K562 (cell line): ENCODE measurements at regions not wholly inside any gene's neighbourhood (a gene's known extent, or its start where the extent isn't known, plus 50 kb on each side); places are given as distances from the start of the nearest gene placed in this dataset.

Experiments
- ARID1B ChIP-seq: fragments of 450-650 bp; IDR thresholded peaks from 2 replicates; pipeline ENCODE4 v1.6.1; 2016; ENCODE audit warnings: antibody characterized with exemption, mild to moderate bottlenecking, inconsistent platforms
- ASH1L ChIP-seq: fragments of 450-650 bp; IDR thresholded peaks from 2 replicates; pipeline ENCODE4 v1.6.1; 2018; ENCODE audit warnings: borderline replicate concordance, mild to moderate bottlenecking, low read depth; ENCODE audit not compliant: partially characterized antibody
- BMI1 ChIP-seq: fragments of 150-350 bp; IDR thresholded peaks from 2 replicates; pipeline ENCODE4 v1.6.1; 2014; ENCODE audit warnings: low read length
- CBFB ChIP-seq: sonication (generic); formaldehyde crosslinking; IDR thresholded peaks from 2 replicates; pipeline ENCODE4 v1.4.0; 2020; ENCODE audit warnings: mild to moderate bottlenecking, missing genetic modification reagents
- CXXC5 ChIP-seq: fragments of 250-450 bp; sonication (Bioruptor Pico); IDR thresholded peaks from 2 replicates; pipeline ENCODE4 v1.8.0; 2022; ENCODE audit warnings: inconsistent platforms, mild to moderate bottlenecking, moderate library complexity
- FIP1L1 ChIP-seq: fragments of 200-400 bp; formaldehyde crosslinking; IDR thresholded peaks from 2 replicates; pipeline ENCODE4 v1.6.1; 2018; ENCODE audit warnings: mild to moderate bottlenecking, low read depth, low read length; ENCODE audit not compliant: poor library complexity, severe bottlenecking
- FOXA1 ChIP-seq: fragments of 450-650 bp; IDR thresholded peaks from 2 replicates; pipeline ENCODE4 v1.6.1; 2016; ENCODE audit warnings: mild to moderate bottlenecking, borderline replicate concordance
- FOXJ2 ChIP-seq: fragments of 200-800 bp; sonication (Bioruptor generic); IDR thresholded peaks from 2 replicates; pipeline ENCODE4 v1.6.1; 2016; ENCODE audit warnings: missing genetic modification characterization, missing compliant biosample characterization
- MXI1 ChIP-seq: IDR thresholded peaks from 2 replicates; pipeline ENCODE4 v1.6.1; 2011; ENCODE audit warnings: low read depth, mild to moderate bottlenecking, improper control_type of control experiment, low read length
- PPARD ChIP-seq: fragments of 250-450 bp; sonication (Bioruptor Pico); IDR thresholded peaks from 2 replicates; pipeline ENCODE4 v1.8.0; 2022; ENCODE audit warnings: inconsistent platforms, mild to moderate bottlenecking, moderate library complexity
- SNIP1 ChIP-seq: fragments of 450-650 bp; IDR thresholded peaks from 2 replicates; pipeline ENCODE4 v1.7.1; 2017; ENCODE audit warnings: low read depth, mild to moderate bottlenecking
- SP2 ChIP-seq: IDR thresholded peaks from 2 replicates; pipeline ENCODE4 v1.6.1; 2011; ENCODE audit warnings: mild to moderate bottlenecking, low read depth, low read length, moderate library complexity; ENCODE audit not compliant: poor library complexity, severe bottlenecking; ENCODE audit errors: extremely low read depth
- SRSF7 ChIP-seq: fragments of 200-400 bp; formaldehyde crosslinking; optimal IDR thresholded peaks from 2 replicates; pipeline ENCODE3; 2017; ENCODE audit warnings: mild to moderate bottlenecking, low read depth, low read length
- TAL1 ChIP-seq: fragments of 450-650 bp; IDR thresholded peaks from 2 replicates; pipeline ENCODE4 v1.6.1; 2016; ENCODE audit warnings: mild to moderate bottlenecking
- TCF7 ChIP-seq: sonication (generic); IDR thresholded peaks from 2 replicates; pipeline ENCODE4 v1.6.1; 2016; ENCODE audit warnings: antibody characterized with exemption, borderline replicate concordance
- TEAD2 ChIP-seq: fragments of 450-650 bp; IDR thresholded peaks from 2 replicates; pipeline ENCODE4 v1.6.1; 2016; ENCODE audit warnings: missing genetic modification characterization, control low read depth, missing compliant biosample characterization
- ZBTB7A ChIP-seq: IDR thresholded peaks from 2 replicates; pipeline ENCODE4 v1.6.1; 2011; ENCODE audit warnings: low read depth, mild to moderate bottlenecking, low read length, moderate library complexity, borderline replicate concordance; ENCODE audit not compliant: control insufficient read depth
- ZKSCAN8 ChIP-seq: fragments of 200-800 bp; sonication (Bioruptor generic); IDR thresholded peaks from 2 replicates; pipeline ENCODE4 v1.6.1; 2016; ENCODE audit warnings: missing genetic modification characterization, missing compliant biosample characterization
- ZNF253 ChIP-seq: fragments of 250-450 bp; sonication (Bioruptor Pico); conservative IDR thresholded peaks from 2 replicates; pipeline ENCODE4 v1.6.1; 2021; ENCODE audit warnings: mild to moderate bottlenecking
- ZNF444 ChIP-seq: fragments of 250-450 bp; sonication (Bioruptor Pico); IDR thresholded peaks from 2 replicates; pipeline ENCODE4 v1.4.0; 2020; ENCODE audit warnings: mild to moderate bottlenecking, moderate library complexity
- ZNF77 ChIP-seq: fragments of 250-450 bp; sonication (Bioruptor Pico); IDR thresholded peaks from 2 replicates; pipeline ENCODE4 v1.5.0; 2020
- TF ChIP-seq, protein P1 (sequence below): fragments of 450-650 bp; formaldehyde crosslinking; IDR thresholded peaks from 2 replicates; pipeline ENCODE4 v1.4.0; 2020; ENCODE audit warnings: mild to moderate bottlenecking, moderate library complexity
- TF ChIP-seq, protein P2 (sequence below): fragments of 450-650 bp; IDR thresholded peaks from 2 replicates; pipeline ENCODE4 v1.6.1; 2014; ENCODE audit warnings: low read depth, mild to moderate bottlenecking, moderate library complexity, borderline replicate concordance
- TF ChIP-seq, protein P3 (sequence below): fragments of 250-450 bp; sonication (Bioruptor Pico); IDR thresholded peaks from 2 replicates; pipeline ENCODE4 v1.9.0; 2021; ENCODE audit warnings: mild to moderate bottlenecking, inconsistent platforms
- TF ChIP-seq, protein P4 (sequence below): fragments of 450-650 bp; IDR thresholded peaks from 2 replicates; pipeline ENCODE4 v1.6.1; 2017; ENCODE audit warnings: antibody characterized with exemption

DNA sequence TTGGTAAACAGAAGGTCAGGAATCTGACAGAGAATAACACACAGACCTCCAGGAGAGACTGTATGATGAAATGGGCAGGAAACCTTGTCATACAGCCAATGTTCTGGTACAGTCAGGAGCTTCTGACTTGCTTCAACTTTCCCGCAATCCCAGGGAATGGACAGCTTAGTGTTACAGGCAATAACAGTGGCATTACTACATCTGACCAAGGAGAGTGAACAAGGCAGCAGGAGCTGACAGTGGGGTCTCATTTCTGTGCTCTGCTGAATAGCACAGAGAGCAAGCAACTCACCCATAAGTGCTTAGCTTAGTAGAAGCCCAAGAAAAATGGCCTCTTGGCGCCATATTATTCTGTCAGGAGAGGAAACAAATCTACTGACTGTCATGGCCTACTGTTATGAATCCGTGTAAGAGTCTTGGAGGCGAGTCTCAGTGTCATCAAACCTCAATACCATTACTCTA is 186.2 kb upstream of the MTPN start (continued):
- no peak for TF ChIP-seq ZKSCAN8
- TF ChIP-seq, protein P1, sequence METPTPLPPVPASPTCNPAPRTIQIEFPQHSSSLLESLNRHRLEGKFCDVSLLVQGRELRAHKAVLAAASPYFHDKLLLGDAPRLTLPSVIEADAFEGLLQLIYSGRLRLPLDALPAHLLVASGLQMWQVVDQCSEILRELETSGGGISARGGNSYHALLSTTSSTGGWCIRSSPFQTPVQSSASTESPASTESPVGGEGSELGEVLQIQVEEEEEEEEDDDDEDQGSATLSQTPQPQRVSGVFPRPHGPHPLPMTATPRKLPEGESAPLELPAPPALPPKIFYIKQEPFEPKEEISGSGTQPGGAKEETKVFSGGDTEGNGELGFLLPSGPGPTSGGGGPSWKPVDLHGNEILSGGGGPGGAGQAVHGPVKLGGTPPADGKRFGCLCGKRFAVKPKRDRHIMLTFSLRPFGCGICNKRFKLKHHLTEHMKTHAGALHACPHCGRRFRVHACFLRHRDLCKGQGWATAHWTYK (CRISPR knock-in tag), result no peak
- TF ChIP-seq, protein P2, sequence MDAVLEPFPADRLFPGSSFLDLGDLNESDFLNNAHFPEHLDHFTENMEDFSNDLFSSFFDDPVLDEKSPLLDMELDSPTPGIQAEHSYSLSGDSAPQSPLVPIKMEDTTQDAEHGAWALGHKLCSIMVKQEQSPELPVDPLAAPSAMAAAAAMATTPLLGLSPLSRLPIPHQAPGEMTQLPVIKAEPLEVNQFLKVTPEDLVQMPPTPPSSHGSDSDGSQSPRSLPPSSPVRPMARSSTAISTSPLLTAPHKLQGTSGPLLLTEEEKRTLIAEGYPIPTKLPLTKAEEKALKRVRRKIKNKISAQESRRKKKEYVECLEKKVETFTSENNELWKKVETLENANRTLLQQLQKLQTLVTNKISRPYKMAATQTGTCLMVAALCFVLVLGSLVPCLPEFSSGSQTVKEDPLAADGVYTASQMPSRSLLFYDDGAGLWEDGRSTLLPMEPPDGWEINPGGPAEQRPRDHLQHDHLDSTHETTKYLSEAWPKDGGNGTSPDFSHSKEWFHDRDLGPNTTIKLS, result no peak
- TF ChIP-seq SP2, result no peak
- no peak for TF ChIP-seq ZNF77 (CRISPR knock-in tag)
- TF ChIP-seq PPARD (CRISPR knock-in tag), result no peak
- TF ChIP-seq CBFB, result no peak
- TF ChIP-seq, protein P3, sequence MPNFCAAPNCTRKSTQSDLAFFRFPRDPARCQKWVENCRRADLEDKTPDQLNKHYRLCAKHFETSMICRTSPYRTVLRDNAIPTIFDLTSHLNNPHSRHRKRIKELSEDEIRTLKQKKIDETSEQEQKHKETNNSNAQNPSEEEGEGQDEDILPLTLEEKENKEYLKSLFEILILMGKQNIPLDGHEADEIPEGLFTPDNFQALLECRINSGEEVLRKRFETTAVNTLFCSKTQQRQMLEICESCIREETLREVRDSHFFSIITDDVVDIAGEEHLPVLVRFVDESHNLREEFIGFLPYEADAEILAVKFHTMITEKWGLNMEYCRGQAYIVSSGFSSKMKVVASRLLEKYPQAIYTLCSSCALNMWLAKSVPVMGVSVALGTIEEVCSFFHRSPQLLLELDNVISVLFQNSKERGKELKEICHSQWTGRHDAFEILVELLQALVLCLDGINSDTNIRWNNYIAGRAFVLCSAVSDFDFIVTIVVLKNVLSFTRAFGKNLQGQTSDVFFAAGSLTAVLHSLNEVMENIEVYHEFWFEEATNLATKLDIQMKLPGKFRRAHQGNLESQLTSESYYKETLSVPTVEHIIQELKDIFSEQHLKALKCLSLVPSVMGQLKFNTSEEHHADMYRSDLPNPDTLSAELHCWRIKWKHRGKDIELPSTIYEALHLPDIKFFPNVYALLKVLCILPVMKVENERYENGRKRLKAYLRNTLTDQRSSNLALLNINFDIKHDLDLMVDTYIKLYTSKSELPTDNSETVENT (CRISPR knock-in tag), result no peak
- TF ChIP-seq SNIP1, result no peak
- peak; percentile 42; the same call in 1 of the 2 replicates for TF ChIP-seq CXXC5 (CRISPR knock-in tag)
- TF ChIP-seq ZBTB7A, result no peak
- no peak for TF ChIP-seq MXI1
- no peak for TF ChIP-seq FOXA1
- TF ChIP-seq SRSF7, result no peak
- no peak for TF ChIP-seq ZNF253 (CRISPR knock-in tag)
- no peak for TF ChIP-seq ZNF444 (CRISPR knock-in tag)
- TF ChIP-seq FIP1L1, result no peak
- TF ChIP-seq, protein P4, sequence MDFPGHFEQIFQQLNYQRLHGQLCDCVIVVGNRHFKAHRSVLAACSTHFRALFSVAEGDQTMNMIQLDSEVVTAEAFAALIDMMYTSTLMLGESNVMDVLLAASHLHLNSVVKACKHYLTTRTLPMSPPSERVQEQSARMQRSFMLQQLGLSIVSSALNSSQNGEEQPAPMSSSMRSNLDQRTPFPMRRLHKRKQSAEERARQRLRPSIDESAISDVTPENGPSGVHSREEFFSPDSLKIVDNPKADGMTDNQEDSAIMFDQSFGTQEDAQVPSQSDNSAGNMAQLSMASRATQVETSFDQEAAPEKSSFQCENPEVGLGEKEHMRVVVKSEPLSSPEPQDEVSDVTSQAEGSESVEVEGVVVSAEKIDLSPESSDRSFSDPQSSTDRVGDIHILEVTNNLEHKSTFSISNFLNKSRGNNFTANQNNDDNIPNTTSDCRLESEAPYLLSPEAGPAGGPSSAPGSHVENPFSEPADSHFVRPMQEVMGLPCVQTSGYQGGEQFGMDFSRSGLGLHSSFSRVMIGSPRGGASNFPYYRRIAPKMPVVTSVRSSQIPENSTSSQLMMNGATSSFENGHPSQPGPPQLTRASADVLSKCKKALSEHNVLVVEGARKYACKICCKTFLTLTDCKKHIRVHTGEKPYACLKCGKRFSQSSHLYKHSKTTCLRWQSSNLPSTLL, result no peak
- TF ChIP-seq FOXJ2 (tag), result no peak
- TF ChIP-seq ARID1B, result no peak
- TF ChIP-seq TCF7, result no peak
- no peak for TF ChIP-seq TEAD2 (tag)
- TF ChIP-seq ASH1L, result no peak
- TF ChIP-seq BMI1, result no peak
- TF ChIP-seq TAL1, result no peak
